Adrenal gland (tissue), 5 donors: ENCODE measurements at regions not wholly inside any gene's neighbourhood (a gene's known extent, or its start where the extent isn't known, plus 50 kb on each side); places are given as distances from the start of the nearest gene placed in this dataset.

Experiments used
- POLR2A ChIP-seq, 2 donors: fragments of 450-650 bp; IDR thresholded peaks; one replicate each; pipeline ENCODE4 v1.6.1; 2017; ENCODE audit warnings: antibody characterized with exemption in 2 of 2, mild to moderate bottlenecking in 2 of 2, moderate library complexity in 1 of 2
- TF ChIP-seq, protein P1 (sequence below), 6 experiments: fragments of 450-650 bp in 4 of 6; fragments of 200-600 bp in 2 of 6; sonication (generic) in 1 of 6; IDR thresholded peaks; 1 replicate in 5 of 6; 2 replicates in 1 of 6; pipeline versions ENCODE4 v1.5.1 to v1.8.0; 2016 to 2021; ENCODE audit warnings: antibody characterized with exemption in 6 of 6, mild to moderate bottlenecking in 2 of 6, moderate library complexity in 1 of 6
- donor health status: DM: no; HTN: no; CAD: no.

DNA sequence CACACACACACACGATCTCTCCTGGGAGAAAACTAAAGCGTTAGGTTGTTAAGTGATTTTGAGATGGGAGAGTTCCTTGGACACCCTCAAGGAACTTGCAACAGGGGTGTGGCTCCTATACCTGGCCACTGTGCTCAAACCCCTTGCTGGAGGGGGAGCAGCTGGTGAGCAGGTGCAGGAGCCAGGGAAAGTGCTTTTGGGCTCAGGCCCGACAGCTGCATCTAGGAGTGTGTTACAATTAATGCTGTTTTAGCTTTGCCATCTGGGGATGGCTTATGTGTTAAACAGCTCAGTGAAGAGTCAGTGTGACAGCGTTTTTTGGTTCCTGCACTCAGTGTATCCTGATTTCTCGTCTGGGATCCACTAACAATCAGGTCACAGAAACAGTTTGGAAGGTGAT is 510.8 kb downstream of the TRIB2 start:
- TF ChIP-seq, protein P1, sequence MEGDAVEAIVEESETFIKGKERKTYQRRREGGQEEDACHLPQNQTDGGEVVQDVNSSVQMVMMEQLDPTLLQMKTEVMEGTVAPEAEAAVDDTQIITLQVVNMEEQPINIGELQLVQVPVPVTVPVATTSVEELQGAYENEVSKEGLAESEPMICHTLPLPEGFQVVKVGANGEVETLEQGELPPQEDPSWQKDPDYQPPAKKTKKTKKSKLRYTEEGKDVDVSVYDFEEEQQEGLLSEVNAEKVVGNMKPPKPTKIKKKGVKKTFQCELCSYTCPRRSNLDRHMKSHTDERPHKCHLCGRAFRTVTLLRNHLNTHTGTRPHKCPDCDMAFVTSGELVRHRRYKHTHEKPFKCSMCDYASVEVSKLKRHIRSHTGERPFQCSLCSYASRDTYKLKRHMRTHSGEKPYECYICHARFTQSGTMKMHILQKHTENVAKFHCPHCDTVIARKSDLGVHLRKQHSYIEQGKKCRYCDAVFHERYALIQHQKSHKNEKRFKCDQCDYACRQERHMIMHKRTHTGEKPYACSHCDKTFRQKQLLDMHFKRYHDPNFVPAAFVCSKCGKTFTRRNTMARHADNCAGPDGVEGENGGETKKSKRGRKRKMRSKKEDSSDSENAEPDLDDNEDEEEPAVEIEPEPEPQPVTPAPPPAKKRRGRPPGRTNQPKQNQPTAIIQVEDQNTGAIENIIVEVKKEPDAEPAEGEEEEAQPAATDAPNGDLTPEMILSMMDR (IDR thresholded peaks at IDR 0.05), result no peak
- TF ChIP-seq POLR2A (IDR thresholded peaks at IDR 0.05), result no peak
